Astrocyte of the spinal cord (primary cell): ENCODE measurements at regions not wholly inside any gene's neighbourhood (a gene's known extent, or its start where the extent isn't known, plus 50 kb on each side); places are given as distances from the start of the nearest gene placed in this dataset.

ENCODE experiments used
- DNase-seq: peaks from one replicate; pipeline ENCODE4 v3.0.0; 2011; ENCODE audit warnings: low read depth, low spot score
- H3K4me3 ChIP-seq: 2 replicates; pipeline ENCODE4 v1.5.1; 2011; ENCODE audit warnings: low read depth, mild to moderate bottlenecking, low read length, moderate library complexity
- in situ Hi-C: cut with HindIII; loops from 2 replicates; pipeline ENCODE4 v1.10.0; 2017; ENCODE audit warnings: low sequenced_read_pairs
- TF ChIP-seq, protein P1 (sequence below): IDR thresholded peaks from 2 replicates; pipeline ENCODE4 v1.5.1; 2012; ENCODE audit warnings: low read depth, mild to moderate bottlenecking, low read length, inconsistent platforms

DNA sequence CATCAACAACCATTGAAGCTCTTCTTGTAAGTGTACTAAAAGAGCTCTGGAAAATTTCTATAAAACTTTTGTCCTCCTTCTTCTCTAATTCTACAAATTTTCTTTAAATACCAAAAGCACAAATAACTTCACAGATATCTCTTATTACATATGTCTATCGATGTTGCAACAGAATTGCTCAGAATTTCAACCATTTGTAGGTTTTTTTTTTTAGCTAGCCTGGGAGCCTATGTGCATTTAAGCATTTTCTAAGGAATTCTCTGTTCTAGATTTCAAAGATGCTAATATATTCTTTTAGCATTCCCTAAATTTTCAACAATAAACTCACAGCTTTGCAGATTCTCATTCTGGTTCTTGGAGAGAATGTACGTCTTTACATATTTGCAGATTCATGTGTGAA lies 774.3 kb upstream of the NR2F2 start:
- no peak overlapping the region for H3K4me3 ChIP-seq
- in situ Hi-C loops = no loop called here
- TF ChIP-seq, protein P1, sequence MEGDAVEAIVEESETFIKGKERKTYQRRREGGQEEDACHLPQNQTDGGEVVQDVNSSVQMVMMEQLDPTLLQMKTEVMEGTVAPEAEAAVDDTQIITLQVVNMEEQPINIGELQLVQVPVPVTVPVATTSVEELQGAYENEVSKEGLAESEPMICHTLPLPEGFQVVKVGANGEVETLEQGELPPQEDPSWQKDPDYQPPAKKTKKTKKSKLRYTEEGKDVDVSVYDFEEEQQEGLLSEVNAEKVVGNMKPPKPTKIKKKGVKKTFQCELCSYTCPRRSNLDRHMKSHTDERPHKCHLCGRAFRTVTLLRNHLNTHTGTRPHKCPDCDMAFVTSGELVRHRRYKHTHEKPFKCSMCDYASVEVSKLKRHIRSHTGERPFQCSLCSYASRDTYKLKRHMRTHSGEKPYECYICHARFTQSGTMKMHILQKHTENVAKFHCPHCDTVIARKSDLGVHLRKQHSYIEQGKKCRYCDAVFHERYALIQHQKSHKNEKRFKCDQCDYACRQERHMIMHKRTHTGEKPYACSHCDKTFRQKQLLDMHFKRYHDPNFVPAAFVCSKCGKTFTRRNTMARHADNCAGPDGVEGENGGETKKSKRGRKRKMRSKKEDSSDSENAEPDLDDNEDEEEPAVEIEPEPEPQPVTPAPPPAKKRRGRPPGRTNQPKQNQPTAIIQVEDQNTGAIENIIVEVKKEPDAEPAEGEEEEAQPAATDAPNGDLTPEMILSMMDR = no peak
- peak; percentile 46 for DNase-seq

GRCh38 chr15:95556866-95557225 lies 773.7 kb upstream of the NR2F2 start:
- in situ Hi-C loops = no loop called here
- H3K4me3 ChIP-seq = no peak overlapping the region
- TF ChIP-seq, protein P1 = no peak
- peak; percentile 93 for DNase-seq

GRCh38 chr15:95557226-95558046 lies 773.1 kb upstream of the NR2F2 start:
- TF ChIP-seq, protein P1 = no peak
- DNase-seq = peak; percentile 97
- in situ Hi-C loops = no loop called here
- no peak overlapping the region for H3K4me3 ChIP-seq

DNA sequence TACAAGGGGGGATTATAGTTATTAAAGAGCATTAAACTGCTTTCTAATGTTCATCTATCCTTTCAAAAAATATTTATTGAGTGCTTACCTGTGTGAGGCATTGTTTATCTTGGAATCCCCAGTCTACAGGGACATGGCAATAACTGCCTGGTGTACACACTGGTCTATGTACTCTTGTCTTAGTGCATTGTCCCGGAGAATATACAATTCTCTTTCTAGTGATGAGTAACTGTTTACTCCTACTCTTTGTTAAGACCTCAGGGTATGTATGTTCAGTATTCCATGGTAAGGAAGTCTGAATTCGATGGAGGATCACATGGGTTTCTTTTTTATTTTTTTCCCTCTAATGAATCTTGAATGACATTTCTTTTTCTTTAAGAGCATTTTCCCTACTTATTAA lies 772.4 kb upstream of the NR2F2 start:
- peak; percentile 47 for DNase-seq
- in situ Hi-C loops = no loop called here
- TF ChIP-seq, protein P1 = no peak
- no peak overlapping the region for H3K4me3 ChIP-seq

GRCh38 chr15:95558916-95559315 lies 771.6 kb upstream of the NR2F2 start:
- DNase-seq = no peak
- TF ChIP-seq, protein P1 = no peak
- in situ Hi-C loops = no loop called here
- no peak overlapping the region for H3K4me3 ChIP-seq

- peak; percentile 87 for DNase-seq
- in situ Hi-C loops = no loop called here
- TF ChIP-seq, protein P1 = no peak
- H3K4me3 ChIP-seq = no peak overlapping the region
These were observed 770.6 kb upstream of the NR2F2 start for GRCh38 chr15:95559875-95560394.
